GM21367 (cell line): ENCODE measurements at regions not wholly inside any gene's neighbourhood (a gene's known extent, or its start where the extent isn't known, plus 50 kb on each side); places are given as distances from the start of the nearest gene placed in this dataset.

Experiments used
- ATAC-seq: cut with Tn5 transposase; IDR thresholded peaks from one replicate; pipeline ENCODE4 v1.9.1; 2021; ENCODE audit not compliant: unreplicated experiment

GRCh38 chr21:39105836-39106235 is 77.4 kb downstream of the PSMG1 start:
- no peak for ATAC-seq

GRCh38 chr21:39105341-39105765 is 77.9 kb downstream of the PSMG1 start:
- ATAC-seq = no peak

GRCh38 chr21:39104911-39105310 is 78.3 kb downstream of the PSMG1 start:
- ATAC-seq = no peak

- no peak for ATAC-seq
Measured at GRCh38 chr21:39103689-39104088, 79.6 kb downstream of the PSMG1 start.

GRCh38 chr21:39099859-39100258 is 83.4 kb downstream of the PSMG1 start:
- no peak for ATAC-seq

- ATAC-seq = no peak
Measured at GRCh38 chr21:39098696-39099200, 84.5 kb downstream of the PSMG1 start.

GRCh38 chr21:39097981-39098380 is 85.3 kb downstream of the PSMG1 start:
- no peak for ATAC-seq

- ATAC-seq = no peak
Measured at GRCh38 chr21:39097335-39097861, 85.9 kb downstream of the PSMG1 start.

GRCh38 chr21:39096754-39097153 is 86.5 kb downstream of the PSMG1 start:
- ATAC-seq = no peak

GRCh38 chr21:39095681-39096080 is 87.6 kb downstream of the PSMG1 start:
- no peak for ATAC-seq

GRCh38 chr21:39094847-39095579 is 88.2 kb downstream of the PSMG1 start:
- no peak for ATAC-seq

GRCh38 chr21:39094087-39094780 is 89.0 kb downstream of the PSMG1 start:
- no peak for ATAC-seq

GRCh38 chr21:39093526-39093925 is 89.7 kb downstream of the PSMG1 start:
- no peak for ATAC-seq

- ATAC-seq = no peak
Measured at GRCh38 chr21:39088831-39089380, 94.3 kb downstream of the PSMG1 start.

- ATAC-seq = no peak
Measured at GRCh38 chr21:39088031-39088370, 95.2 kb downstream of the PSMG1 start.

- no peak for ATAC-seq
Measured at GRCh38 chr21:39087238-39088030, 95.8 kb downstream of the PSMG1 start.

- no peak for ATAC-seq
Measured at GRCh38 chr21:39086547-39086946, 96.7 kb downstream of the PSMG1 start.

GRCh38 chr21:39085843-39086405 is 97.3 kb downstream of the PSMG1 start:
- ATAC-seq = no peak

- ATAC-seq = no peak
Measured at GRCh38 chr21:39084979-39085729, 98.1 kb downstream of the PSMG1 start.

GRCh38 chr21:39084073-39084472 is 99.2 kb downstream of the PSMG1 start:
- ATAC-seq = no peak
